ENCODE measurements at regions not wholly inside any gene's neighbourhood (a gene's known extent, or its start where the extent isn't known, plus 50 kb on each side); places are given as distances from the start of the nearest gene placed in this dataset.

DNA sequence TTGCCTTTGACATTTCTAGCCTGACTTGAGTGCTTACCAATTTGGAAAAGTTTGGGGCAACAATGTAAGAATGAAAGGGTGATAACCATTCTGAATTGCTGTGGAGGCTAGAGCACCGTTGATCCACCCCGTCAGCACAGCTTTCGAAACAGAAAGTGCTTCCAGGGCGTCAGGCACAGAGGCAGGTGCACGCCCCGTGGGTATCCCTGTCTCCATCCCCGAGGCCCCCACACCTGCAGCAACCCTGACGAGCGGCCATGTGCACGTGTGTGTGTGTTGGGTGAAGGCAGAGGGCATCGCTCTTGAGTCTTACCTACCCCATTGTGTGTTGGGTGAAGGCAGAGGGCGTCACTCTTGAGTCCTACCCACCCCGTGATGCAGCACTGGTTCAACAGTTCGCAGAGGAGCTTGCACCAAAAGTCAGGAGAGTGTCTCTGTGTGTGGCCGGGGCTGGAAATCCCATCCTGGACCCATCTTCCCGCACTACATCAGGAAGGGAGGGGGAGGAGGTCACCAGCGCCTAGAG, 404.5 kb downstream of the BRD1 start:
- DNase-seq (ENCODE audit: low read depth in 2 of 2, low spot score in 1 of 2), result no peak

DNA sequence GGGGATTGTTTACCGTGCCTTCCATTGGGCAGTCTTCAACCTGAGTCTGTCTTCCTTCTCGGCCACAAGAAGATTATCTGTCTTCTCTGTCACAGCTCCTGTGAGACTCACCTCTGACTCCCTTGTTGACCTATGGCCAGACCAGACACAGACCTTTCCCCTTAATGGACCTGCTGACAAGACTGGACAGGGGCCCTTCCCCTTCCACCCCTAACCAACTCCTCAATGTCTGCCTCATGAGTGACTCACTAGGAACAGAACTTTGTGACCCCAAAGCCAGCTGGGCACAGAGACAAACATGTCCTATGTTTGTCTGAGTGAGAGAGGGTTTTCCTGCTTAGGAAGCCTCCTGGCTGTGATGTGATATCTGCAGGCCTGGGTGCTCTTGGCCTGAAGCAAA, 405.0 kb downstream of the BRD1 start:
- no peak for DNase-seq (ENCODE audit: low read depth in 2 of 2, low spot score in 1 of 2)

DNA sequence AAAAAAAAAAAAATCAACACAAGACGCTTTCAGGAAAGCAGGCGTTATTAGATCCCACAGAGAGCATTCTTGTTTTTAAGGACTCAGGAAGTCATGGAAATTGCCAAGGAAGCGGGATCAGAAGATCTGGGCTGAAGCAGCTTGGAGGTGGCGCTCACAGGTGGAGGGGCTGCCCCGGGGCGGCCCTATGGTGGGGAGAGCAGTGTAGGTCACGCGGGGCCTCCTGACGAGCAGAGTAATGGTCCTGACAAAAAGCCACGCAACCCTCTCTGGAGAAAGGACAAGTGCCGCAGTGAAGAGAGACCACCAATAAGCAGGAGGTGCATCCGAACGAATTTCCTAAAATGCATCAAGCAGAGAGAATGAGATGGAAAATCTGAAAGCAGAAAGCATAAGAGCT, 407.0 kb downstream of the BRD1 start:
- no peak for DNase-seq (ENCODE audit: low read depth in 2 of 2, low spot score in 1 of 2)

DNA sequence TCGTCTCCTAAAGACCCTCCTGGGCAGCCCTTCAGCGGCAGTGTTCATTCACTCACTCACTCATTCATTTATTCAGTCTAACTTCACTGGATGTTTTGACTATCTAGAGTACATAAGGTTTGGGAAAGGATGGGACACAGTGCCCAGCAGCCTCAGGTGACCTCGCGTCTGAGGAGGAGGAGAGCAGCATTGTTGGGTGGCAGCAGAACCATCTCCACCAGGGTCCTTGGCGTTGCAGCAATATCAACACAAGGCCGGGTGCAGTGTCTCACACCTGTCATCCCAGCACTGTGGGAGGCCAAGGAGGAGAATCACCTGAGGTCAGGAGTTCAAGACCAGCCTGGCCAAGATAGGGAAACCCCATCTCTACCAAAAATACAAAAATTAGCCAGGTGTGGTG, 408.0 kb downstream of the BRD1 start:
- no peak for DNase-seq (ENCODE audit: low read depth in 2 of 2, low spot score in 1 of 2)

DNA sequence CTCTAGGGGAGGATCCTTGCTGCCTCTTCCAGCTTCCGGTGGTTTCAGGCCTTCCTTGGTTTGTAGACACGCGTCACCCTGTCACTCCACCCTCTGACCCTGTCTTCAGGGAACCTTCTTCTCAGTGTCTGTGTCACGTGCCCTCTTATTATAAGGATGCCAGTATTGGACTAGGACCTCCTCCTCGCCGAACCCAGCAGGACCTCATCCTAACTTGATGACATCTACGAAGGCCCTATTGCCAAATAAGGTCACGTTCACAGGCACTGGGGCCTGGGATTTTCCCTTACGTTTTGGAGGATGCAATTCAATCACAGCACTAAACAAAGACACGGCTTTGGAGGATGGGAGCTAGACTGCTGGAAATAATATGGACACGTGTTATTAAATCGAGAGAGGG, 408.7 kb downstream of the BRD1 start:
- DNase-seq (ENCODE audit: low read depth in 2 of 2, low spot score in 1 of 2), result no peak

DNA sequence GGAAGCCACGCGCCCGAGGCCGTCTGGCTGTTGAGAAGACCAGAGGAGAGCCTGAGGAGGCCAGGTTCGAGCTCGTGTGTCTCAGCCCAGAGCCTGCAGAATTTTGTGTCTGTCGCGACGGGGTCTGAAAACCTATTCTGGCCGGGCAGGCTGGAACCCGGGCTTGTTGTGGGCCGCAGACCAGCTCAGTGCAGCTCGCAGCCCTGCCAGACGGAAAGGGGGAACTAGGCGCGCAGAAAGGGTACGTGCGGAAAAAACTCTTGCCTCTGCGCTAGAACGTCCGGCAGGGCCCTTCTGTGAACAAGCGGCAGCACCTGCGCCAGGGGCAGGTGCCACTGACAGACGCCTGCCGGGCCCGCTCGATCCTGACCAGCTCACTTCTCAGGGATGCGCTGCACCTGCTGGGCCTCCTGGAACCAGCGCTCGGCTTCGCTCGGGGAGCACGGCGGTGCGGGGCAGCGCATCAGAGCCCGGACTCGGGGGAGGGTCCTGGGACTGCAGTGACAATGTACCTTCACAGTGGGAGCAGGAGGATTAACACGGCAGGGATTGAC, 409.3 kb downstream of the BRD1 start:
- DNase-seq (ENCODE audit: low read depth in 2 of 2, low spot score in 1 of 2), result no peak

DNA sequence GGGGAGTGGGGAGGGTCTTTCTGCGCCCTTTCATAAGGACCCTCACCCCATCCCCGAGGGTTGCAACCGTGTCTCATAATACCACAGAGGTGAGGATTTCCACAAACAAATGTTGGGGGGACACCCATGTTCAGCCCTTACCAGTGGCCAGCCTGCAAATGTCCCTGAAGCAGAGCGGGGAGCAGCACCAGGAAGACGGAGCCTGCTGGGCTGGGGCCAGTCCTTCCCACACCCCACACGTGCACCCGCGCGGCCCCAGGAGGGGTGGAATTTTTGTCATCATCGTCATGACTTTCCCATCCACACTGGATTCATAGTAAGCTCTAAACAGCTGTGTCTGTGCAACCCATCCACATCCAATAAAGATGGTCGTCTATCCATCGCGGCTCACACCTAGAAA, 409.8 kb downstream of the BRD1 start:
- no peak for DNase-seq (ENCODE audit: low read depth in 2 of 2, low spot score in 1 of 2)

DNA sequence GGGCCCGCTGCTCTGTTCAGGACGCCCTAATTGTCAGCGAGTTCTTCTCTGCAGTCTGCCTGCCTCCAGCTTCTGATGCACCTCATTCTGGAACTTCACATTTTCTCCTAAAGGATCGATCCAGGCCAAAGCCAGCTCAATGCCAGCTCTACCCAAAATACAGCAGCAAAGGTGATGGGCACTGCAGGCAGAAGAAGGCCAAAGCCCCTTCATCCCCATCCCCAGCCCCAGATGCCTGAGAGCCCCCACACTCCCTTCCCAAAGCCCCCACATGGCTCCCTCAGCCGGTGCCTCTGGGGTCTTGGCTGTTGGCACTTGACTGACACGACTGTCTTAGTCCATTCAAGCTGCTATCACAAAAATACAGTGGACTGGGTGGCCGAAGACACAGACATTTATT, 410.3 kb downstream of the BRD1 start:
- no peak for DNase-seq (ENCODE audit: low read depth in 2 of 2, low spot score in 1 of 2)

DNA sequence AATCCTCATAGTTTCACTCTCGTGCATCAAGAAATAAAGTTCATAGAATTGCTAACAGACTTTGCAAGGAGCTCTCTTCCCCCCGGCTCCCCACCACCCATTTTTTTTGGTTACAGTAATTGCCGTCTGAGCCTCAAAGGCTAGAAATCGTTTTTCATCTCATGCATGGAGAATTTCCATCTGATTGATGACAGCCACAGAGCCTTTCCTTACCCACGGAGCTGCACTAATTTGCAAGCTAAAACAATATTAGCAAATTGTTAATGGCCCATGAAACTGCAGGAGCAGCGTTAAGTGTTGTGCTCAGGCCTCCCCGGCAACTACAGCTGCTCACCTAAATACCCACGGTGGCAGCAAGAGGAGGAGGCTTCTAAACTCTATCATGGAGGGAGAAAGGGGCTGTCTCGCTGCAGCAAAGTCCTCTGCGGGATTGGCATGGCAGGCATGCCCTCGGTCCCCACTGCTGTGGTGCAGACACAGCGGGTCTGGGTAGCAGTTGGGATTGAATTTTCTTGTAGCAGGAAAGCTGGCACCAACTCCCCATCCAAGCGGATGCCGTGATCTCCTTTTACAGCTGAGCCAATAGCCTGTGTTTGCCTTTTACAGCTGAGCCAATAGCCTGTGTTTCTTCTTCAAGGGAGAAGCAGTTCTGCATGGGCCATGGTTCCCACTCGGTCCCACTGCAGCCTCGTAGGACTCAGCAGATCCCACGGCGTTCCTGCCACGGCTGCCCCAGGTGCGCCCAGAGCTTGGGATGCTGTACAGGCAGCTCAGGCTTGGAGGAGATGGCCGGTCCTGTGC, 412.3 kb downstream of the BRD1 start:
- DNase-seq (ENCODE audit: low read depth in 2 of 2, low spot score in 1 of 2), result no peak

DNA sequence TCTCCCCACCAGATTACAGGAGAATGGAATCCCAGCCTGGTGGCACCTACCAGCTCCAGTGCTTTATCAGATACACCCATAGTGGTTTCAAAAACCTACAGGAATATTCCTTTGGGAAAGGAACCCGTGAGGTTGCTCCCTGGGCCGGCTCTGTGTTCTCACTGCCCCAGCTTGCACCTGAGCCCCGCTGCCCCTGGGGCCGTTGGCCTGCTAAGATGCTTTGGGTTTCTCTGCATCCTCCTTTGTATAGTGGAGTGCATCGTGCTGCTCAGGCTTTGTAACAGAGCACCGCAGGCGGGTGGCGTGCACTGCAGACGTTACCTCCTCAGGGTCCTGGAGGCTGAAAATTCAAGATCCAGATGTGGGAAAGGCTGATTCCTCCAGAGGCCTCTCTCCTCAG, 414.1 kb downstream of the BRD1 start:
- DNase-seq (ENCODE audit: low read depth in 2 of 2, low spot score in 1 of 2), result no peak

DNA sequence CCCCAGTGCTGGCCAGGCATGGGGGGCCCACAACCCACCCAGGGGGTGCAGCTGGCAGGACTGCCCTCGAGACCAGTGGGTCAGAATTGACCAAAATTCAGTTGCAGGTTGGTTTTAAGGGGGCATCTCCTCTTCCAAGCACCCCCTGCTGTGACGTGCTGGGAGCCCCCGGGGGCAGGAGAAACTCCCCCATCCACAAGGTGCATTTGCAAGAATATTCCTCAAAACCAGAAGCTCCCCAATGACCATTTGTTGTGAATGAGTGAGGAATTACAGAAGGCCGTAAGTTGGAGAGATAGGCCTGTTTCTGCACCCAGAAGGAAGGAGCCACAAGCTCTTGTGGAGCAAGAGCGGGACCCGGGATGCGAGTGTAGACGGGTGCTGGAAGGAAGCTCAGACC, 414.5 kb downstream of the BRD1 start:
- DNase-seq (ENCODE audit: low read depth in 2 of 2, low spot score in 1 of 2), result no peak

DNA sequence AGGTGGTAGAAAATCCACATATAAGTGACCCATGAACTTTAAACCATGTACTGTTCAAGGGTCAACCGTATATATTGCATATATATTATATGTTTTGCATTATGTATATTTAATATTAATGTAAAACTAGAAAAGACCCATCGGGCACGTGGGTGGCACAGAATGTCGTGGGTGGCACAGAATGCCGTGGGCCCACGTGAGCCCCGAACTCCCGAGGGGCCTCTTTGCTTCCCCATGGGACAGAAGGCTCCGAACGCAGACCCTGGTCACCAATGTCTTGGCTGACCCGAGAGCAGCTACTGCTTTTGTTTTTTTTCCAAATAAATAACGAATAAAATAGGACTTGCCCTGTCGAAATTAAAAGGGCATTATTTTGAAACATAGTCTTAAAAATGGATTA, 415.4 kb downstream of the BRD1 start:
- no peak for DNase-seq (ENCODE audit: low read depth in 2 of 2, low spot score in 1 of 2)

DNA sequence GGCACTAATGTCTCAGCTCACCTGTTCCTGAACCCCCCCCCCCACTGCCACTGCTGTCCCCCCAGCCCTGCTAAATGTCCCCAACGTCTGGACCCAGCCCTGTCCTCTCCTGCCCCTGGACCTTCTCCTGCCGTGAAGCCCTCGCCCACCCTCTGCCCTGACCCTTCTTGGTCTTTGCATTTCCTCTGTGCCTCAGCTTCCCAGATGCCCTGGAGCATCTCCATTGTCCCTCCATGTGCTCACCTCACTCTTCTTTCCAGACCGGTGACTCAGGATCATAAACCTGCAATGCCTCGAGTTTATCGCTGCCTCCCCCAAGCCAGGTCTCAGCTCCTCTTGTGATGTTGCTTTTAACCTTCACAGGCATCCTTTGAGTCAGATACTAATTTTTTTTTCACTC, 416.4 kb downstream of the BRD1 start:
- DNase-seq (ENCODE audit: low read depth in 2 of 2, low spot score in 1 of 2), result no peak

DNA sequence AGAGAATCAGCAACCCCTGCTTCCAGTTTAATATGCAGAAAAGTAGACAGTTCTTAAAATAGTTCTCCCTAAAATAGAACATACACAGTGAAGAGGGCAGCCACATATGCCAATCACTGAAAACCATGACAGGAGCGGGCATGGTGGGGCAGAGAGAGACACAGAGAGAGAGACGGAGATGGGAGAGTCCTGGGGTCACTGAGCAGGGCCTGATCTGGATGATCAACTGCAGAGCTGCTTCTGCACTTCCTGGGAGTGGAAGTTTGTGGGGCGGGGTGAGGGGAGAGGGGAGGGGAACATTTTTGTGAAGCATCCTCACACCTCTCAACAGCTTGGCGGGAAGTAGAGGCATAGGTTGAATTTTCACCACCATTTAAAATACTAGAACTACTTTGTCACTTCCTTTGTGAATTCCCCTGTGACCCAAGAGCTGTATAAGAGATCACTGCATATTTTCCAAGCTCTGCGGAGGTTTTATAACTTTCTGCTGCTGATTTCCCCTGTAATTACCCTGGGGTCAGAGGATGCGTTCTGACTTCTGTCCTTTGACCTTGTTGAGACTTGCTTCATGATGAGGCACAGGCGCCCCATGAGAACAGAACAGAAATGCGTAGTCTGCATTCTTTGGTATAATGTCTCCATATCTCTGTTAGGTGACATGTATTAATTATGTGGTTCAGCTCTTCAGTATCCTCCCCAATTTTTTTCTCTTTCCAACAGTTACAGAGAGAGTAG, 419.4 kb downstream of the BRD1 start:
- no peak for DNase-seq (ENCODE audit: low read depth in 2 of 2, low spot score in 1 of 2)

DNA sequence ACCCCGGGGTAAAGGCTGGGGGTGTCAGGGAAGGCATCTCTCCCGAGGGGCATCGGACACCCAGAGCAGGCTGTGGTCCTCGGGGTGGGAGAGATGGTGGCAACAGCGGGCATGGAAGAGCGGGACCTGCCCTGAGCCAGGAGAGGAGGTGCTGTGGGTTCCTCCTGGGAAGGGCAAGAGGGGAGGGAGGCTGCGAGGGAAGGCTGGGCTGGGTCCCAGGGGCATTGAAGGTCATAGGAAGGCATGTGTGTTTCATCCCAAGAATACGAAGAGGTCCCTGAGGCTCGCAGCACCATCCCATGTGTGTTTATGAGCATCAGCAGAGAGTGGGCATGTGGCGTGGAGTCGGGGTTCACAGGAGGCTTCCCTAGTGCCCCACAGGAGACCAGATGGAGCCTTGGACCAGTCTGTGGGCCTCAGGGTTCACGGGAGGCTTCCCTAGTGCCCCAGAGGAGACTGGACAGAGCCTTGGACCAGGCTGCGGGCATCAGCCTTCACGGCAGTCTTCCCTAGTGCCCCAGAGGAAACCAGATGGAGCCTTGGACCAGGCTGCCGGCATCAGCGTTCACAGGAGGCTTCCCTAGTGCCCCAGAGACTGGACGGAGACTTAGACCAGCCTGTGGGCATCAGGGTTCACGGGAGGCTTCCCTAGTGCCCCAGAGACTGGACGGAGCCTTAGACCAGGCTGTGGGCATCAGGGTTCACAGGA, 420.6 kb downstream of the BRD1 start:
- DNase-seq (ENCODE audit: low read depth in 2 of 2, low spot score in 1 of 2), result no peak

DNA sequence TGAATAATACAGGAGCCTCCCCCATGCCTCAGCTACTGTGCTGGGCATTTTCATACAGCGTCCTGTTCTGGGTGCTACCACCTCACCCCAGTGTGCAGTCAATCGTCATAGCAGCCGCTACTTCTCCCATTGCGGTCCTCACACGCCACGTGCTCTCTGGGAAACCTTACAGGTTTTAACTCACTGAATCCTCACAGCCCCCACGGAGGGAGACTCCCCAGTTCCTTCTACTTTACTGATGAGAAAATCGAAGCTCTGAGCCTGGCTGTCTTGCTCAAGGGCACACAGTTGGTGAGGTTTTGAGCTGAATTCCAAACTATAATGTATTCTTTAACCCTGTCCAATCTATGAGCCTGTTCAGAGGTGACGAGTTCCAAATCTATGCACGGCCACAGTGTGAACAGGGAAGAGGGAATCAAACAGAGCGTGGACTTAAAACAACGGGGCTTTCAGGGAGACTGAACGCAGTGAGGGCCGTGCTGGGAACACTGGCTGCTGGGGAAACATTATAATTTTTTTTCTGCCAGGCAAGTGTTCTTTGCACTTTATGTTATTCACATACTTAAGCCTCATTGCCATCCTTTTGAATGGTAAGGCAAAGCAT, 421.5 kb downstream of the BRD1 start:
- DNase-seq (ENCODE audit: low read depth in 2 of 2, low spot score in 1 of 2), result no peak

DNA sequence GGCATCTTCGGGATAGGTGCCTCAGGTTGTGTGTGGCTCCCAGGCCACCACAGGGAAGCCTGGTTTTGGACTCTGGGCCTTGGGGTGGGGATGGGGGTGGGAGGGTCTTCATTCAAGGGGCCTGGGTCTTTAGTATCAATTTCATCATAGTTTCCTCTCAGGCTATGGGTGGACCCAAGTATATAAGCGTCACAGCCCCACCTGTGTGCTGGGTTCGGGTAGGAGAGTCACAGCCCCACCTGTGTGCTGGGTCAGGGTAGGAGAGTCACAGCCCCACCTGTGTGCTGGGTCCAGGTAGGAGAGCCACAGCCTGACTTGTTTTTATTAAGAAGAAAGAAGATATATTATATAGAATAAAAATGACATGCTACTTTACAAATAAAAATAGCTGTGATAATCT, 422.1 kb downstream of the BRD1 start:
- no peak for DNase-seq (ENCODE audit: low read depth in 2 of 2, low spot score in 1 of 2)

DNA sequence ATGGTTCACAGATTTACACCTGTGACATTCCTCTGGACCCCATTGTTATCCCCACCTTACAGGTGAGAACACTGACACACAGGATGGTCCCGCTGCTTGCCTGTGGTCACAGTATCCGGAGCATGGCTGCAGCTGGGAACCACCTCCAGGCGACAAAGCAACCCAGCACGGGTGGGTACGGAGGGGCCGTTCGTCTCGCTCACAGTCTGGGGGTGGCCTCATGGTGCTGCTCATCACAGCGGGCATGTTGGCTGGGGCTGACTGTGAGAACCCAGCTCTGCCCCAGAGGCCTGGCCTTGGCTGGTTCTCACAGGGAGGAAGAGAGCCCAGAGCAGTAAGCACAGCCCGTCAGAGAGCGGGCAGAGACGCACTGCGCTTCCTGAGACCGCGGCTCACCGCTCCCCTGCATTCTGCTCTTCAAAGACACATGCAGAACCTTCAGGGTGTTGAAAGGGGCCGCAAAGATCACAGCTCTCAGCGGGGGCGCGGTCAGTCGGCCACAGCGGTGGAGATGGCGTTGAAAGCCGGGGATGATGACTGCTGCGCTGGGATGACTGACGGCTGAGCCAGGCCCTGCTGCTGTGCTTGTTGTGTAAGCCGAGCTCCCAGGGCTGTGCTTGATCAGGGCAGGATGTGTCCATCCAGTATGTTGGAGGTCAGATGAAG, 423.0 kb downstream of the BRD1 start:
- no peak for DNase-seq (ENCODE audit: low read depth in 2 of 2, low spot score in 1 of 2)

DNA sequence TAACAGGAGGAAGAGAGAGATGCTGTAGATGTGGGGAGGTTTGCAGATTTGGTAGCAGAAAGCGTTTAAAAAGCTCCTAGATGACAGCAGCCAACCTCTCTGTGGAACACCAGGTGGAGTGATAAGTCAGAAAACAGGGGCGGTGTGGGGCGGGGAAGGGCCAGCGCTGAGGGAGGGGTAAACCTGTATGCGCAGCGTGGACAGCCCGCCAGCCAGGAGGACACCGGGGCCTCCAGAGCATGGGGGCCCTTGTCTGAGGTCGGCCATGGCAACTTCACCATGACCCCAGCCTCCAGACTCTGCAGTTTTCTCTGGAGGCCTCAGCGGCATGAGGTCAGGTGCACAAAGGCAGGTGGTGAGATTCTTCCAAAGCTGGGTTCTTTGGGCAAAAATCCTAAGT, 423.7 kb downstream of the BRD1 start:
- DNase-seq (ENCODE audit: low read depth in 2 of 2, low spot score in 1 of 2), result no peak

DNA sequence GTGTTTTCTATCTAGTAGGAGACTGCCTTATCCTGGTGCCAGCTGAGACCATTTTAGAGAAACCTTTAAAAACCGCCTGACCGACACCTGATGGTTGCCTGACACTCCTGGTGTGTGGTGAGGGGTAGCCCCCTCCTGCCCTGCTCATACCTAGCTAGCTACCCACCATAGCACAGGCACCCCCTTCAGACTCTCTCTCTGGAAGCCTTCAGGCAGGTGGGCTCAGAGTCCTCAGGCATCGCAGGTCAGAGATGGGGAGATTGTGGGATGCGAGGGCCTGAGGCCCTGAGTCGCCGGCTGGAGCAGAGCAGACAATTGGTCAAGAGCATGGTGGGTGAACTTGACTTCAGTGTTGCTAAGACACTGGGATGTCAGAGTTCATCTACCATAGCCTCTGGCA, 424.6 kb downstream of the BRD1 start:
- DNase-seq (ENCODE audit: low read depth in 2 of 2, low spot score in 1 of 2), result no peak

DNA sequence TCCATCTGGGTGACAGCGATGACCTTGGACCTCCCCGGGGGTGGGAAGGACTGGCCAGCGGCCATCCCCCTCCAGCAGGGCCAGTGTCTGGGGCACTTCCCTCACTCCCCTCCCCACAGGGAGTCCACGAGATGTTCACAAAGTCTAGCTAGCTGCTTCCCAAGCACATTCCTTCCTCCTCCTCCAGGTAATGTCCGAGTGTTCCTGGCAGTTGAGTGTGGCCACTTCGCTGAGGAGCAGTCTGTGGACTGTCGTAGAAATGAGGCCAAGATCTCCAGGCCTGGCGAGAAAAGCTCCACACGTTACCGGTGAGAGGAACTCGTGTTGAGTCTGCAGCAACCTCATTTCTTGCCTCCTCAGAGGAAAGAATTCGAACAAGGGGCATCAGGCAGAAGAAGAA, 425.5 kb downstream of the BRD1 start:
- no peak for DNase-seq (ENCODE audit: low read depth in 2 of 2, low spot score in 1 of 2)

All from stimulated activated CD8-positive, alpha-beta memory T cell treated with anti-CD3 and anti-CD28 coated beads, Interleukin-4, amount 100 ng/mL, for 4 hours (primary cell).